Adrenal gland (tissue), 9 donors: ENCODE measurements at regions not wholly inside any gene's neighbourhood (a gene's known extent, or its start where the extent isn't known, plus 50 kb on each side); places are given as distances from the start of the nearest gene placed in this dataset.

Experiments
- DNase-seq, 7 donors: peaks; one replicate each; pipeline ENCODE4 v3.0.0-alpha.2; 2019 to 2020
- H3K27ac ChIP-seq, 5 donors: fragments of 200-600 bp; sonication (generic) in 4 of 5; 1 replicate in 3 of 5; 2 replicates in 2 of 5; pipeline versions ENCODE4 v1.5.1 to v1.8.0; 2016 to 2020; ENCODE audit warnings: mild to moderate bottlenecking in 1 of 5
- H3K27me3 ChIP-seq: fragments of 200-600 bp; 2 replicates; pipeline ENCODE4 v1.8.0; 2021
- H3K36me3 ChIP-seq, 2 donors: fragments of 200-600 bp; replicated peaks in 1 of 2; 1 replicate in 1 of 2; 2 replicates in 1 of 2; pipeline versions ENCODE4 v1.5.1 to v1.8.0; 2018 to 2022
- H3K4me1 ChIP-seq, 2 donors: fragments of 200-600 bp; replicated peaks in 1 of 2; 1 replicate in 1 of 2; 2 replicates in 1 of 2; pipeline versions ENCODE4 v1.5.1 to v1.8.0; 2018 to 2021
- H3K4me3 ChIP-seq, 4 donors: fragments of 200-600 bp; sonication (generic) in 3 of 4; one replicate each; pipeline ENCODE4 v1.5.1; 2016 to 2018
- H3K9me3 ChIP-seq, 3 donors: fragments of 200-600 bp; sonication (generic) in 1 of 3; replicated peaks in 1 of 3; 1 replicate in 2 of 3; 2 replicates in 1 of 3; pipeline versions ENCODE4 v1.5.1 to v1.8.0; 2016 to 2021
- CTCF ChIP-seq, 6 experiments: fragments of 450-650 bp in 4 of 6; fragments of 200-600 bp in 2 of 6; sonication (generic) in 1 of 6; IDR thresholded peaks; 1 replicate in 5 of 6; 2 replicates in 1 of 6; pipeline versions ENCODE4 v1.5.1 to v1.8.0; 2016 to 2021; ENCODE audit warnings: antibody characterized with exemption in 6 of 6, mild to moderate bottlenecking in 2 of 6, moderate library complexity in 1 of 6
- POLR2A ChIP-seq, 2 donors: fragments of 450-650 bp; IDR thresholded peaks; one replicate each; pipeline ENCODE4 v1.6.1; 2017; ENCODE audit warnings: antibody characterized with exemption in 2 of 2, mild to moderate bottlenecking in 2 of 2, moderate library complexity in 1 of 2
- WGBS, 4 donors: extraction: QIAGEN DNeasy Blood & Tissue Kit in 2 of 4; methylation state at CpG; one replicate each; pipeline versions ENCODE4 v1.1.5 to v1.1.7; 2013 to 2017; 5-methylcytosine and 5-hydroxymethylcytosine counted together
- intact Hi-C, 2 donors: fragments of 100-400 bp; cut with DNase I; formaldehyde crosslinking; loops; one replicate each; pipeline versions ENCODE4 v1.14.1 to v1.15.0; 2022 to 2023
- donor health status: healthy with polysubstance abuse.
- donor health status: Bipolar disorder and iron deficiency.
- donor health status: DM: yes; HTN: yes; CAD: no.
- donor health status: DM: no; HTN: no; CAD: no.
- donor health status: DM: no; HTN: no; CAD: no.

- WGBS, 4 donors, result 75 to 92% (median 83%) methylated on average over 2 of the region's 2 CpGs
- Histone ChIP-seq H3K9me3 (no peaks in the 10 kb centered on the region), H3K4me3 (no peak overlapping the region), H3K27me3 (no peaks in the 10 kb centered on the region), H3K36me3 (no peaks in the 10 kb centered on the region), H3K27ac (no peak overlapping the region), H3K4me1 (no peaks in the 10 kb centered on the region)
- TF ChIP-seq POLR2A (IDR thresholded peaks at IDR 0.05) (no peak), CTCF (IDR thresholded peaks at IDR 0.05) (no peak)
- no peak for DNase-seq
- intact Hi-C loops, result no loop called here
Measured at GRCh38 chr5:96147866-96148265, 186.2 kb upstream of the ELL2 start.

GRCh38 chr5:96146675-96147074 lies 185.0 kb upstream of the ELL2 start:
- H3K27ac ChIP-seq, result no peak overlapping the region
- TF ChIP-seq POLR2A (IDR thresholded peaks at IDR 0.05) (no peak), CTCF (IDR thresholded peaks at IDR 0.05) (no peak)
- 50 to 64% (median 62%) methylated on average over 2 of the region's 2 CpGs for WGBS, 4 donors
- H3K9me3 ChIP-seq, result no peaks in the 10 kb centered on the region
- DNase-seq, result peak in 2 of 7 donors; percentile 36 to 46
- intact Hi-C loops, result no loop called here
- no peaks in the 10 kb centered on the region for H3K27me3 ChIP-seq
- no peaks in the 10 kb centered on the region for H3K4me1 ChIP-seq
- no peak overlapping the region for H3K4me3 ChIP-seq
- no peaks in the 10 kb centered on the region for H3K36me3 ChIP-seq

GRCh38 chr5:96144289-96144688 lies 182.6 kb upstream of the ELL2 start:
- Histone ChIP-seq H3K27ac (no peak overlapping the region), H3K4me1 (no peaks in the 10 kb centered on the region), H3K9me3 (no peaks in the 10 kb centered on the region), H3K4me3 (no peak overlapping the region), H3K27me3 (no peaks in the 10 kb centered on the region), H3K36me3 (no peaks in the 10 kb centered on the region)
- DNase-seq, result no peak
- intact Hi-C loops, result no loop called here
- TF ChIP-seq CTCF (IDR thresholded peaks at IDR 0.05) (no peak), POLR2A (IDR thresholded peaks at IDR 0.05) (no peak)
- 66 to 72% (median 70%) methylated on average over 3 of the region's 3 CpGs for WGBS, 4 donors

- Histone ChIP-seq H3K27ac (no peak overlapping the region), H3K27me3 (no peaks in the 10 kb centered on the region), H3K4me3 (no peak overlapping the region), H3K9me3 (no peaks in the 10 kb centered on the region), H3K4me1 (no peaks in the 10 kb centered on the region), H3K36me3 (no peaks in the 10 kb centered on the region)
- 67 to 80% (median 76%) methylated on average over 2 of the region's 2 CpGs for WGBS, 4 donors
- TF ChIP-seq POLR2A (IDR thresholded peaks at IDR 0.05) (no peak), CTCF (IDR thresholded peaks at IDR 0.05) (no peak)
- intact Hi-C loops, result no loop called here
- DNase-seq, result no peak
Measured at GRCh38 chr5:96143450-96143849, 181.8 kb upstream of the ELL2 start.
